C4-2B (cell line): ENCODE measurements at regions not wholly inside any gene's neighbourhood (a gene's known extent, or its start where the extent isn't known, plus 50 kb on each side); places are given as distances from the start of the nearest gene placed in this dataset.
A peak's percentile ranks its signal among the peaks of the same experiment; 100 is the strongest.
"Not testable (repeated sequence)": the region's sequence is repeated elsewhere in the genome, so short reads cannot be mapped to it uniquely, and the experiment has no call there.

Source experiments
- ZFX ChIP-seq: fragments of 450-650 bp; IDR thresholded peaks from 2 replicates; pipeline ENCODE4 v1.6.1; 2017
- TF ChIP-seq, protein P1 (sequence below): fragments of 450-650 bp; conservative IDR thresholded peaks from 2 replicates; pipeline ENCODE4 v1.5.1; 2017; ENCODE audit warnings: mild to moderate bottlenecking

DNA sequence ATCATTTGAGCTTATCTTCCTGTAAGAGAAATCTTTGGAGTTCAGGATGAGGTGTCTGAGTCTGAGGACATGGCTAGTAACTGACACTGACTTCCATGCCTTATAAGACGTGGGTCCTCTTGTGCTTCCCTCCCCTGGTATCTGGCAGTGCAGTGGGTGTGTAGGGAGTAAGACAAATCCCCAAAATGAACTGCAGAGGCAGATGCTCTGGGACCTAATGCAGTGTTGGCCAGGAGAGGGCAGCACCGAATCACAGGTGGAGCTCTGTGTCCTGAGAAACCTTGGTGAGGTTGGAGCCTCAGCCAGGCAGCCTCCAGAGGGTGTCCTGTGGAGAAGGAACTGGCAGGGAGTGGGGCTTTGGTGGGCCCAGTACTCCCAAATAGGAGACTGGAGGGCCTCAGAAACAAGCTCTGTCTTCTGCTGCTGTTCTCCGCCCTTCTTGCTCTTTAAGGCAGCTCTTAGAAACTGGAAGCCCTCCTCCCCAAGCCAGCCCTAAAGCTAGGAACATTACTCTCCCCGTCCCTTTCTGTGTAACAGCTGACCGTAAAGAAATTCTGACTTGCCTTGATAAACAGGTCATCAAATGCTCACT, 196.8 kb downstream of the CCNG2 start:
- TF ChIP-seq, protein P1, sequence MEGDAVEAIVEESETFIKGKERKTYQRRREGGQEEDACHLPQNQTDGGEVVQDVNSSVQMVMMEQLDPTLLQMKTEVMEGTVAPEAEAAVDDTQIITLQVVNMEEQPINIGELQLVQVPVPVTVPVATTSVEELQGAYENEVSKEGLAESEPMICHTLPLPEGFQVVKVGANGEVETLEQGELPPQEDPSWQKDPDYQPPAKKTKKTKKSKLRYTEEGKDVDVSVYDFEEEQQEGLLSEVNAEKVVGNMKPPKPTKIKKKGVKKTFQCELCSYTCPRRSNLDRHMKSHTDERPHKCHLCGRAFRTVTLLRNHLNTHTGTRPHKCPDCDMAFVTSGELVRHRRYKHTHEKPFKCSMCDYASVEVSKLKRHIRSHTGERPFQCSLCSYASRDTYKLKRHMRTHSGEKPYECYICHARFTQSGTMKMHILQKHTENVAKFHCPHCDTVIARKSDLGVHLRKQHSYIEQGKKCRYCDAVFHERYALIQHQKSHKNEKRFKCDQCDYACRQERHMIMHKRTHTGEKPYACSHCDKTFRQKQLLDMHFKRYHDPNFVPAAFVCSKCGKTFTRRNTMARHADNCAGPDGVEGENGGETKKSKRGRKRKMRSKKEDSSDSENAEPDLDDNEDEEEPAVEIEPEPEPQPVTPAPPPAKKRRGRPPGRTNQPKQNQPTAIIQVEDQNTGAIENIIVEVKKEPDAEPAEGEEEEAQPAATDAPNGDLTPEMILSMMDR = peak; percentile 73
- TF ChIP-seq ZFX = not testable (repeated sequence)
